ENCODE measurements at regions not wholly inside any gene's neighbourhood (a gene's known extent, or its start where the extent isn't known, plus 50 kb on each side); places are given as distances from the start of the nearest gene placed in this dataset.

DNA sequence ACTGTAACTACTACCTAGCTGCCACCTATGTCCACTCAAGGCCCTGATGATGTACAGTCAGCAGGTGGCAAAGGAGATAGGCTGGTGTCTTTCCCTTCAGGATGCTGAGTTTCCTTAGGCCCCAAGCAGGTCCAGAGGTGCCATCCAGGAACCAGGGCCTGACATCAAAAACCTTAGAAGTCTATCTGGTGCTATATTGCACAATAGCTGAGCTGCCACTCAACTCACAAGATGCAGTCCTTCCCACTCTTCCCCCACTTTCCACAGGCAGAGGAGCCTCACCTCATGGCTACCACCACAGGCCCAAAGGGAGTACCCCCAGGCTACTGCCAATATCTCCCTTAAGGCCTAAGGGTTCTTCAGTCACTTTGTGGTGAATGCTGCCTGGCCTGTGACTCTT is 83.9 kb upstream of the ZNF827 start:
- no peak for DNase-seq

DNA sequence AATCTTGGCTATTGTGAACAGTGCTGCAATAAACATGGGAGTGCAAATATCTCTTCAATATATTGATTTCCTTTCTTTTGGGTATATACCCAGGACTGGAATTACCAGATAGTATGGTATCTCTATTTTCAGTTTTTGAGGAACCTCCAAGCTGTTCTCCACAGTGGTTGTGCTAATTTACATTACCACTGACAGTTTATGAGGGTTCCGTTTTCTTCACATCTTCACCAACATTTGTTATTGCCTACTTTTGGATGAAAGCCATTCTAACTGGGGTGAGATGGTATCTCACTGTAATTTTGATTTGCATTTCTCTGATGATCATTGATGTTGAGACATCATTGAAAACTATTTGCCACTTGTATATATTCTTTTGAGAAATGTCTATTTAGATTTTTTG is 79.6 kb upstream of the ZNF827 start:
- DNase-seq, result no peak

DNA sequence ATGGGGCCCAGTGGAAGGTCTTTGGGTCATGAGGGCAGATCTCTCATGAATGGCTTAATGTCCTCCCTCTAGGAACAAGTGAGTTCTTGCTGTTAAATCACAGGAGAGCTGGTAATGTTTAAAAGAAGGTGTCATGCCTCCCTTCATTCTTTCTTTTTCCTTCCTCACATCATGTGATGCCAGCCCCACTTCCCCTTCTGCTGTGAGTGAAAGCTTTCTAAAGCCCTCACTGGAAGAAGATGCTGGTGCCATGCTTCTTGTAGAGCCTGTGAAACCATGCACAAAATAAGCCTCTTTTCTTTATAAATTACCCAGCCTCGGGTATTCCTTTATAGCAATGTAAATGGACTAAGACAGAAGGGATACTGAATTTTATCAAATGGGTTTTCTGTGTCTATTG is 66.1 kb upstream of the ZNF827 start:
- no peak for DNase-seq

DNA sequence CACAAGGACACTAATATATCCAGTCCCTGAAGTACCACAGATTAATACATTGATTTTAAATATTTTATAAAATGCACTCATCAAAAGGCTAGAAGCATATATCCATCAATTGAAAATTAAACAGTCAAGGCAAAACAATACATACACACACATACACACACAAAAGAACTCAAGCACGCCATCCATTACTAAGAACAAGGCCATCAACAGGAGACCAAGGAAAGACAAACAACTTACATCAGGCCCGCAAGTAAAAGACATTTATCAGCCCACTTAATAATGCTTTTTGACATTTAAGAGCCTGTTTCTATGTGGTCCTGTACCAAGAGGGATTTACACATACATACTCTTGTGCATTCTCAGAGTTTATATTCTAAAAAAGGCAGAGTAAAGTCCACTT is 50.0 kb upstream of the ZNF827 start:
- no peak for DNase-seq

All from fibroblast of skin of right biceps (primary cell).